ENCODE measurements at regions not wholly inside any gene's neighbourhood (a gene's known extent, or its start where the extent isn't known, plus 50 kb on each side); places are given as distances from the start of the nearest gene placed in this dataset.
A peak's percentile ranks its signal among the peaks of the same experiment; 100 is the strongest.
"Not testable (repeated sequence)": the region's sequence is repeated elsewhere in the genome, so short reads cannot be mapped to it uniquely, and the experiment has no call there.

GRCh38 chr4:28772066-28772465 lies 1911.4 kb downstream of the STIM2 start:
- no peak for DNase-seq

GRCh38 chr4:28772788-28773187 lies 1912.1 kb downstream of the STIM2 start:
- no peak for DNase-seq

GRCh38 chr4:28774344-28774743 lies 1913.7 kb downstream of the STIM2 start:
- no peak for DNase-seq

GRCh38 chr4:28776004-28776403 lies 1915.4 kb downstream of the STIM2 start:
- no peak for DNase-seq

GRCh38 chr4:28784188-28784587 lies 1923.5 kb downstream of the STIM2 start:
- no peak for DNase-seq

GRCh38 chr4:28787947-28788346 lies 1927.3 kb downstream of the STIM2 start:
- no peak for DNase-seq

GRCh38 chr4:28788929-28789490 lies 1928.4 kb downstream of the STIM2 start:
- DNase-seq: no peak

- peak in 1 of 2 experiments; percentile 53 for DNase-seq
Measured at GRCh38 chr4:28792917-28793597, 1927.1 kb upstream of the PCDH7 start.

GRCh38 chr4:28799696-28800095 lies 1920.5 kb upstream of the PCDH7 start:
- DNase-seq: no peak

GRCh38 chr4:28811025-28811424 lies 1909.1 kb upstream of the PCDH7 start:
- DNase-seq: no peak

GRCh38 chr4:28822163-28822562 lies 1898.0 kb upstream of the PCDH7 start:
- no peak for DNase-seq

- no peak for DNase-seq
Measured at GRCh38 chr4:28827866-28828265, 1892.3 kb upstream of the PCDH7 start.

- DNase-seq: no peak
Measured at GRCh38 chr4:28831867-28832266, 1888.3 kb upstream of the PCDH7 start.

- DNase-seq: no peak
Measured at GRCh38 chr4:28832444-28832843, 1887.7 kb upstream of the PCDH7 start.

GRCh38 chr4:28834120-28834519 lies 1886.0 kb upstream of the PCDH7 start:
- DNase-seq: no peak

GRCh38 chr4:28835501-28835900 lies 1884.7 kb upstream of the PCDH7 start:
- DNase-seq: peak in 1 of 2 experiments; percentile 51

- DNase-seq: no peak
Measured at GRCh38 chr4:28842271-28842670, 1877.9 kb upstream of the PCDH7 start.

GRCh38 chr4:28845158-28845557 lies 1875.0 kb upstream of the PCDH7 start:
- no peak for DNase-seq

- DNase-seq: not testable (repeated sequence)
Measured at GRCh38 chr4:28857028-28857427, 1863.1 kb upstream of the PCDH7 start.

GRCh38 chr4:28868841-28869240 lies 1851.3 kb upstream of the PCDH7 start:
- DNase-seq: no peak

- DNase-seq: no peak
Measured at GRCh38 chr4:28879178-28879577, 1841.0 kb upstream of the PCDH7 start.

GRCh38 chr4:28879900-28880299 lies 1840.3 kb upstream of the PCDH7 start:
- no peak for DNase-seq

GRCh38 chr4:28883211-28883610 lies 1837.0 kb upstream of the PCDH7 start:
- DNase-seq: no peak

- no peak for DNase-seq
Measured at GRCh38 chr4:28886934-28887333, 1833.2 kb upstream of the PCDH7 start.

All from NCI-H524 (cell line).